ENCODE measurements at regions not wholly inside any gene's neighbourhood (a gene's known extent, or its start where the extent isn't known, plus 50 kb on each side); places are given as distances from the start of the nearest gene placed in this dataset.

DNA sequence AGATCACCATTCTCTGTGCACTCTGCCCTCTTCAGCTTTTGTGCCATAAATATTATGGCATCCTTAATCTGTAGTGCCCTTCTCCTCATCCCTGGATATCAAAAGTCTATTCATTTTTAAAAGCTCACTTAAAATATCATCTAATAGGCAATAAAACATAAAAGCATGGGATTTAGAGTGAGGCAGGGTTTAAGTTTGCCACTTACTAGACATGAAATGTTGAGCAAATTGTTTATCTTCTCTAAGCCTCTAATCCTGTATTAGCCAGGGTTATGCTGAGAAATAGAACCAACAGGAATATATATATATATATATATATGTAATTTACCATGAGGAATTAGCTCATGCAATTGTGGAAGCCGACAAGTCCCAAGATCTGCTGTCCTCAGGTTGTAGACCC, 472.4 kb upstream of the HS3ST1 start:
- TF ChIP-seq, protein P1, sequence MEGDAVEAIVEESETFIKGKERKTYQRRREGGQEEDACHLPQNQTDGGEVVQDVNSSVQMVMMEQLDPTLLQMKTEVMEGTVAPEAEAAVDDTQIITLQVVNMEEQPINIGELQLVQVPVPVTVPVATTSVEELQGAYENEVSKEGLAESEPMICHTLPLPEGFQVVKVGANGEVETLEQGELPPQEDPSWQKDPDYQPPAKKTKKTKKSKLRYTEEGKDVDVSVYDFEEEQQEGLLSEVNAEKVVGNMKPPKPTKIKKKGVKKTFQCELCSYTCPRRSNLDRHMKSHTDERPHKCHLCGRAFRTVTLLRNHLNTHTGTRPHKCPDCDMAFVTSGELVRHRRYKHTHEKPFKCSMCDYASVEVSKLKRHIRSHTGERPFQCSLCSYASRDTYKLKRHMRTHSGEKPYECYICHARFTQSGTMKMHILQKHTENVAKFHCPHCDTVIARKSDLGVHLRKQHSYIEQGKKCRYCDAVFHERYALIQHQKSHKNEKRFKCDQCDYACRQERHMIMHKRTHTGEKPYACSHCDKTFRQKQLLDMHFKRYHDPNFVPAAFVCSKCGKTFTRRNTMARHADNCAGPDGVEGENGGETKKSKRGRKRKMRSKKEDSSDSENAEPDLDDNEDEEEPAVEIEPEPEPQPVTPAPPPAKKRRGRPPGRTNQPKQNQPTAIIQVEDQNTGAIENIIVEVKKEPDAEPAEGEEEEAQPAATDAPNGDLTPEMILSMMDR (IDR thresholded peaks at IDR 0.05; ENCODE audit: control extremely low read depth, extremely low read depth, low read depth, missing control alignments) = no peak
- POLR2A ChIA-PET = no interaction called here
- DNase-seq (ENCODE audit: extremely low spot score) = no peak
- CTCF ChIA-PET = interaction anchor here (0.7 kb wide), 1 partner anchor 14 kb away, joined by 3 read pairs; no protein-coding TSS in a partner anchor

GRCh38 chr4:11900359-11900758, 471.7 kb upstream of the HS3ST1 start:
- TF ChIP-seq, protein P1 (IDR thresholded peaks at IDR 0.05; ENCODE audit: control extremely low read depth, extremely low read depth, low read depth, missing control alignments) = no peak
- ChIA-PET CTCF (no interaction called here), POLR2A (no interaction called here)
- DNase-seq (ENCODE audit: extremely low spot score) = no peak

- TF ChIP-seq, protein P1 (IDR thresholded peaks at IDR 0.05; ENCODE audit: control extremely low read depth, extremely low read depth, low read depth, missing control alignments) = no peak
- no peak for DNase-seq (ENCODE audit: extremely low spot score)
- POLR2A ChIA-PET = interaction anchor here (0.6 kb wide), 1 partner anchor 838 kb away, joined by 5 read pairs; no protein-coding TSS in a partner anchor
- CTCF ChIA-PET = no interaction called here
These were observed 470.1 kb upstream of the HS3ST1 start for GRCh38 chr4:11898796-11899195.

GRCh38 chr4:11895766-11896165, 467.1 kb upstream of the HS3ST1 start:
- TF ChIP-seq, protein P1 (IDR thresholded peaks at IDR 0.05; ENCODE audit: control extremely low read depth, extremely low read depth, low read depth, missing control alignments) = no peak
- ChIA-PET POLR2A (no interaction called here), CTCF (no interaction called here)
- DNase-seq (ENCODE audit: extremely low spot score) = no peak

GRCh38 chr4:11894977-11895376, 466.3 kb upstream of the HS3ST1 start:
- ChIA-PET CTCF (no interaction called here), POLR2A (no interaction called here)
- TF ChIP-seq, protein P1 (IDR thresholded peaks at IDR 0.05; ENCODE audit: control extremely low read depth, extremely low read depth, low read depth, missing control alignments) = no peak
- DNase-seq (ENCODE audit: extremely low spot score) = no peak

DNA sequence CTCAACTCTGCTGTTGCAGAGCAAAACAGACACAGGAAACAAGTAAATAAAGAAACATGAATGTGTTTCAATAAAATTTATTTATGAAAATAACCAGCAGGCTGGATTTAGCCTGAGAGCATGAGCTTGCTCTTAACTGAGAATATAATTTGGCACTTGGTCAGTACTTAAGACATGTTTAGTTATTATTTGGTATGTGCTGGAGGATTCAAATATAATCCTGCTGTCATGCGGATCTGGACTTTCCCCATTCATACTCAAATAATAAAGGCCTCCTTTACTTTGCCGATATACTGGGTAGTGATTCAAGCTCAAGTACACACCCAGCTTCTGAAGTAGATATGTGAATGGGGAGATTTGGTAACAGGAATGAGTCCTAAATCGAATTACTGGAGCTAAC, 465.5 kb upstream of the HS3ST1 start:
- POLR2A ChIA-PET = no interaction called here

More for the DNA sequence above, 465.5 kb upstream of the HS3ST1 start:
- TF ChIP-seq, protein P1 (IDR thresholded peaks at IDR 0.05; ENCODE audit: control extremely low read depth, extremely low read depth, low read depth, missing control alignments) = no peak
- CTCF ChIA-PET = no interaction called here
- DNase-seq (ENCODE audit: extremely low spot score) = no peak
